ENCODE measurements at regions not wholly inside any gene's neighbourhood (a gene's known extent, or its start where the extent isn't known, plus 50 kb on each side); places are given as distances from the start of the nearest gene placed in this dataset.

DNA sequence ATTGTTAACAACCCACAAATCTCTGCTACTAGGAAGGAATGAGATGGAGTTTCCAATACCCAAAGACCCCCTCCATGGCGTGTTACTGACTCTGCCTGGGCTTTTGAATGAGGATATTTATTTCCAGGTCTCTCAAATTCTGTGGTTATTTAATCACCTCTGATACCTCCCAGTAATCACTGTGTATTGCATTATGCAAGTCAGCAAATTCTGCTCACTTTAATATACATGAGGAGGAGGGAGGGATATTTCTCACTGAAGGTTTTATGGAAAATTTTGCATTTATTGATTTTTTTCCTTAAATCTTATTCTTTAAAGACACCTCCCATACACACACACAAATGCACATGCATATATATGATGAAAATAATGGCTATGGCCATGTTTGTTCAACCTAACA lies 962.9 kb downstream of the VRK1 start:
- TF ChIP-seq EZH2phosphoT487 (IDR thresholded peaks at IDR 0.05; ENCODE audit: insufficient read depth, low read depth) = no peak
- TF ChIP-seq EZH2 (IDR thresholded peaks at IDR 0.05; ENCODE audit: insufficient read depth, poor library complexity, severe bottlenecking) = no peak

Data from GM23248 (cell line).